Mesothelial cell of epicardium (in vitro differentiated cells): ENCODE measurements at regions not wholly inside any gene's neighbourhood (a gene's known extent, or its start where the extent isn't known, plus 50 kb on each side); places are given as distances from the start of the nearest gene placed in this dataset.

Source experiments
- DNase-seq, 2 experiments: peaks; one replicate each; pipeline ENCODE4 v3.0.0; 2021; ENCODE audit warnings: low spot score in 2 of 2; ENCODE audit not compliant: unreplicated experiment in 2 of 2
- H3K27ac Mint-ChIP-seq: 2 replicates; pipeline ENCODE4 v1.8.0; 2021; ENCODE audit warnings: mixed read lengths
- H3K27me3 Mint-ChIP-seq: 2 replicates; pipeline ENCODE4 v1.8.0; 2021; ENCODE audit warnings: low read depth, mixed read lengths
- H3K36me3 Mint-ChIP-seq: 2 replicates; pipeline ENCODE4 v1.8.0; 2021; ENCODE audit warnings: mixed read lengths
- H3K4me1 Mint-ChIP-seq: 2 replicates; pipeline ENCODE4 v1.8.0; 2021; ENCODE audit warnings: mixed read lengths
- H3K4me3 Mint-ChIP-seq: 2 replicates; pipeline ENCODE4 v1.8.0; 2021; ENCODE audit warnings: mild to moderate bottlenecking, moderate library complexity, mixed read lengths
- H3K9me3 Mint-ChIP-seq: 2 replicates; pipeline ENCODE4 v1.8.0; 2021; ENCODE audit warnings: mixed read lengths
- TF ChIP-seq, protein P1 (sequence below): fragments of 200-600 bp; sonication (generic); IDR thresholded peaks from one replicate; pipeline ENCODE4 v1.5.0; 2021; ENCODE audit warnings: antibody characterized with exemption; ENCODE audit not compliant: unreplicated experiment

DNA sequence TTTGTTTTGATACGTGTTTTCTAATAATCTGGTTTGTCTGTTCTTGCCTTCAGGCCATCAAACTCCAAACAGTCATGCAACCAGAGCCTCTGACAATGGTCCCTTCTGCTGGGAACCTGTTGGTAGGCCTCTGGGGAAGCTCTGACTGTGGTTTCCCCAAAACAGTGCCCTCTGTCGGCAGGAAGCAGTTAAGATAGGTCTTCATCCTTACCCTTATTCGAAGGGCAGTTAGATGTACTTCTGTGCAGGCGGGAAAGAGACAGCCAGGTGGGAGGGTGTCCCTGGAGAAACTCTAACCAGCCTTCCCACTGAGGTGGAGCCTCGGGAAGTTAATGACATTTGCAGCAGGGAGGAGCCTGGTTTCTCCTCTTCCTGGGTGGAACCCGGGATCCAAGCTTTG is 81.6 kb upstream of the CHMP2B start:
- H3K4me3 Mint-ChIP-seq: no peak overlapping the region
- peaks cover 8% of the 10 kb centered on the region for H3K36me3 Mint-ChIP-seq
- DNase-seq: no peak
- H3K27me3 Mint-ChIP-seq: peaks cover 2% of the 10 kb centered on the region
- TF ChIP-seq, protein P1, sequence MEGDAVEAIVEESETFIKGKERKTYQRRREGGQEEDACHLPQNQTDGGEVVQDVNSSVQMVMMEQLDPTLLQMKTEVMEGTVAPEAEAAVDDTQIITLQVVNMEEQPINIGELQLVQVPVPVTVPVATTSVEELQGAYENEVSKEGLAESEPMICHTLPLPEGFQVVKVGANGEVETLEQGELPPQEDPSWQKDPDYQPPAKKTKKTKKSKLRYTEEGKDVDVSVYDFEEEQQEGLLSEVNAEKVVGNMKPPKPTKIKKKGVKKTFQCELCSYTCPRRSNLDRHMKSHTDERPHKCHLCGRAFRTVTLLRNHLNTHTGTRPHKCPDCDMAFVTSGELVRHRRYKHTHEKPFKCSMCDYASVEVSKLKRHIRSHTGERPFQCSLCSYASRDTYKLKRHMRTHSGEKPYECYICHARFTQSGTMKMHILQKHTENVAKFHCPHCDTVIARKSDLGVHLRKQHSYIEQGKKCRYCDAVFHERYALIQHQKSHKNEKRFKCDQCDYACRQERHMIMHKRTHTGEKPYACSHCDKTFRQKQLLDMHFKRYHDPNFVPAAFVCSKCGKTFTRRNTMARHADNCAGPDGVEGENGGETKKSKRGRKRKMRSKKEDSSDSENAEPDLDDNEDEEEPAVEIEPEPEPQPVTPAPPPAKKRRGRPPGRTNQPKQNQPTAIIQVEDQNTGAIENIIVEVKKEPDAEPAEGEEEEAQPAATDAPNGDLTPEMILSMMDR: no peak
- no peak overlapping the region for H3K27ac Mint-ChIP-seq
- H3K9me3 Mint-ChIP-seq: peaks cover 32% of the 10 kb centered on the region
- H3K4me1 Mint-ChIP-seq: no peaks in the 10 kb centered on the region

DNA sequence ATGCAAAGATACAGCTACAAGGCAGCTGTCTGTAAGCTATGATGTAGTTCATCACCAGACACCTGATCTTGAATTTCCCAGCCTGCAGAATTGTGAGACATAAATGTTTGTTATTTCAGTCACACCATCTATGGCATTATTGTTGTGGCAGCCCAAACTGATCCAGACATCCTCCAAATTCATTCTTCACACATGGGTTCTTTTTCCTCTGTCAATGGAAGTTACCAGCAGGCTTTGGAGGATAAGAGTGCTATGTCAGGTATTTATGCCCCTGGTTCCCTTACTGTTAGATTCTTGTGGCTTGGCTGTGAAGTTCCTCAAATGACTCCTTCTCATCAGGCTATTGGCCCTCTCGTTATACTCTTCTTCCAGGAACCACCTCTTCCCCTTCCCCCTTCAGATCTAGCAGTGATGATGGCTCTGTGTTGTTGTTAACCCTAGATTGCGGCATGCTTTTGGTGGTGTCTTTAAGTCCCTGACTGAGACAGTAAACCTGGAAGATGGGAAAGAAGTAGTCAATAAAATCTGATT is 91.0 kb upstream of the CHMP2B start:
- no peaks in the 10 kb centered on the region for H3K36me3 Mint-ChIP-seq
- no peak overlapping the region for H3K27ac Mint-ChIP-seq
- H3K9me3 Mint-ChIP-seq: peaks cover 15% of the 10 kb centered on the region

DNA sequence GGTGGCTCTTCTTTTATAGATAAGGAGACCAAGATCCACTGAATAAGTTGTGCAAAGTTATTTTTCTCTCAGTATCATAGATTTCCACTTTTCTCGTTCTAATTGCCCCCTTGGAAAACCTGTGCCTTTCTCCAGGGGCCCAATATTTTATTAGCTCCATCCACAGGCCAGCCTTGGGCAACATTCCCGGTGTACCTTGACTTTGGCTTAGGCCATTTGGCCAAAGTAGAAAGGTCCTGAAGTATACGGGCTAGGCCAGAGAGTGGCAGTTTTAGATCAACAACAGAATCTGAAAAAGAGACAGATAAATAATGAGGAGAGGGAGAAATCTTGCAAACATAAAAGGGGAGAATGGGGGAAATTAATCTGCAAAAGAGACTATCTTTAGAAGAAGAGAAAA is 91.7 kb upstream of the CHMP2B start:
- DNase-seq: no peak
- TF ChIP-seq, protein P1: no peak
- H3K27ac Mint-ChIP-seq: no peak overlapping the region
- H3K36me3 Mint-ChIP-seq: no peaks in the 10 kb centered on the region
- no peaks in the 10 kb centered on the region for H3K4me1 Mint-ChIP-seq
- peaks cover 15% of the 10 kb centered on the region for H3K9me3 Mint-ChIP-seq
- no peak overlapping the region for H3K4me3 Mint-ChIP-seq
- H3K27me3 Mint-ChIP-seq: no peaks in the 10 kb centered on the region

More for the DNA sequence above, 91.0 kb upstream of the CHMP2B start:
- Mint-ChIP-seq H3K4me1 (no peaks in the 10 kb centered on the region), H3K4me3 (no peak overlapping the region), H3K27me3 (no peaks in the 10 kb centered on the region)
- DNase-seq: no peak
- TF ChIP-seq, protein P1: no peak

DNA sequence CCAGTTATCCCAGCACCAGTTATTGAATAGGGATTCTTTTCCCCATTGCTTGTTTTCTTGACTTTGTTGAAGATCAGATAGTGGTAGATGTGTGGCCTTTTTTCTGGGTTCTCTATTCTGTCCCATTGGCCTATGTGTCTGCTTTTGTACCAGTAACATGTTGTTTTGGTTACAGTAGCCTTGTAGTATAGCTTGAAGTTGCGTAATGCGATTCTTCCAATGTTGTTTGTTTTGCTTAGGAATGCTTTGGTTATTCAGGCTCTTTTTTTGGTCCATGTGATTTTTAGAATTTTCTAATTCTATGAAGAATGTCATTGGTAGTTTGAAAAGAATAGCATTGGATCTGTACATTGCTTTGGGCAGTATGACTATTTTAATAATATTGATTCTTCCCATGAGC is 94.3 kb upstream of the CHMP2B start:
- no peaks in the 10 kb centered on the region for H3K36me3 Mint-ChIP-seq
- H3K27ac Mint-ChIP-seq: no peak overlapping the region
- no peaks in the 10 kb centered on the region for H3K4me1 Mint-ChIP-seq
- TF ChIP-seq, protein P1: no peak
- no peak for DNase-seq
- H3K9me3 Mint-ChIP-seq: peaks cover 4% of the 10 kb centered on the region
- no peaks in the 10 kb centered on the region for H3K27me3 Mint-ChIP-seq
- no peak overlapping the region for H3K4me3 Mint-ChIP-seq

DNA sequence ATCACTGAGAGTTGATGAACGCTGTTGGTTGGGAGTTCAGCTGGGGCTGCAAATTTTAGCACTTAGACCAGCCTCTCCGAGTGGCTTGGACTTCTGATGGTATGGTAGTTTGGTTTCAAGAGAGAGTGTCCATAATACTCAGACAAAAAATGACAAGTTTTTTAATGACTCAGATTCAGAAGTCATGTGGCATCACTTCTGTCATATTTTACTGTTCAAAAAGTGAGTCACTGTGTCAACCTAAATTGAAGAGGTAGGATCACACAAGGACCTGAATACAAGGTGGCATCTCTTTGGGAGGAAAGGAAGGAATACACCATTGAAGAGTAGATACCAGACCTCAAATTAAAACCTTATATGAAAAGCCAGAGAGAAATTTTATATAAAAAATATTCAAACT is 99.1 kb upstream of the CHMP2B start:
- no peak overlapping the region for H3K27ac Mint-ChIP-seq
- no peak overlapping the region for H3K4me3 Mint-ChIP-seq
- no peaks in the 10 kb centered on the region for H3K27me3 Mint-ChIP-seq
- H3K4me1 Mint-ChIP-seq: peaks cover 28% of the 10 kb centered on the region
- DNase-seq: no peak
- H3K36me3 Mint-ChIP-seq: no peaks in the 10 kb centered on the region
- peaks cover 4% of the 10 kb centered on the region for H3K9me3 Mint-ChIP-seq
- TF ChIP-seq, protein P1: no peak

DNA sequence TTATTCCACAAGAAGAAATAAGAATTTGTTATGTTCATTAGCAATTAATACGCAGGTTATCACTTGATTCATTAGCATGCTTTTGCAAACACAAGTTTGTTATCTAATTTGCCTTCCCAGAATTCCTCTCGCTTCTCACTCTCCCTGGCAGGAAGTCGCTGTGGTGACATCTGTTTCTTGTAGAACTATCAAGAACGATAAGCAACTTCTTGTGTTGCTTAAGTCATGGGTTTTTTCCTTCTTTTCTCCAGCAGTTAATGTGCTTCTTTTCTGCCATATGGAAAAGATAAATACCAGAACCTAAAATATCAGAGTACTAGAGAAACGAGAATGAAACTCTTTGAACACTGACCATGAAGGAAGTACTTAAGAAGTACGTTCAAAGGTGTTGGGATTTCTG is 99.8 kb upstream of the CHMP2B start:
- no peak for DNase-seq
- no peaks in the 10 kb centered on the region for H3K36me3 Mint-ChIP-seq
- H3K4me1 Mint-ChIP-seq: peaks cover 28% of the 10 kb centered on the region

More for the DNA sequence above, 99.8 kb upstream of the CHMP2B start:
- TF ChIP-seq, protein P1: no peak
- no peak overlapping the region for H3K4me3 Mint-ChIP-seq
- H3K27ac Mint-ChIP-seq: peak overlapping the region; percentile 18
- H3K9me3 Mint-ChIP-seq: peaks cover 4% of the 10 kb centered on the region
- H3K27me3 Mint-ChIP-seq: no peaks in the 10 kb centered on the region
